ENCODE measurements at regions not wholly inside any gene's neighbourhood (a gene's known extent, or its start where the extent isn't known, plus 50 kb on each side); places are given as distances from the start of the nearest gene placed in this dataset.

GRCh38 chr4:188332265-188332664, 193.0 kb downstream of the TRIML1 start:
- TF ChIP-seq, protein P1, sequence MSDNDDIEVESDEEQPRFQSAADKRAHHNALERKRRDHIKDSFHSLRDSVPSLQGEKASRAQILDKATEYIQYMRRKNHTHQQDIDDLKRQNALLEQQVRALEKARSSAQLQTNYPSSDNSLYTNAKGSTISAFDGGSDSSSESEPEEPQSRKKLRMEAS (IDR thresholded peaks at IDR 0.05): no peak
- TF ChIP-seq, protein P2, sequence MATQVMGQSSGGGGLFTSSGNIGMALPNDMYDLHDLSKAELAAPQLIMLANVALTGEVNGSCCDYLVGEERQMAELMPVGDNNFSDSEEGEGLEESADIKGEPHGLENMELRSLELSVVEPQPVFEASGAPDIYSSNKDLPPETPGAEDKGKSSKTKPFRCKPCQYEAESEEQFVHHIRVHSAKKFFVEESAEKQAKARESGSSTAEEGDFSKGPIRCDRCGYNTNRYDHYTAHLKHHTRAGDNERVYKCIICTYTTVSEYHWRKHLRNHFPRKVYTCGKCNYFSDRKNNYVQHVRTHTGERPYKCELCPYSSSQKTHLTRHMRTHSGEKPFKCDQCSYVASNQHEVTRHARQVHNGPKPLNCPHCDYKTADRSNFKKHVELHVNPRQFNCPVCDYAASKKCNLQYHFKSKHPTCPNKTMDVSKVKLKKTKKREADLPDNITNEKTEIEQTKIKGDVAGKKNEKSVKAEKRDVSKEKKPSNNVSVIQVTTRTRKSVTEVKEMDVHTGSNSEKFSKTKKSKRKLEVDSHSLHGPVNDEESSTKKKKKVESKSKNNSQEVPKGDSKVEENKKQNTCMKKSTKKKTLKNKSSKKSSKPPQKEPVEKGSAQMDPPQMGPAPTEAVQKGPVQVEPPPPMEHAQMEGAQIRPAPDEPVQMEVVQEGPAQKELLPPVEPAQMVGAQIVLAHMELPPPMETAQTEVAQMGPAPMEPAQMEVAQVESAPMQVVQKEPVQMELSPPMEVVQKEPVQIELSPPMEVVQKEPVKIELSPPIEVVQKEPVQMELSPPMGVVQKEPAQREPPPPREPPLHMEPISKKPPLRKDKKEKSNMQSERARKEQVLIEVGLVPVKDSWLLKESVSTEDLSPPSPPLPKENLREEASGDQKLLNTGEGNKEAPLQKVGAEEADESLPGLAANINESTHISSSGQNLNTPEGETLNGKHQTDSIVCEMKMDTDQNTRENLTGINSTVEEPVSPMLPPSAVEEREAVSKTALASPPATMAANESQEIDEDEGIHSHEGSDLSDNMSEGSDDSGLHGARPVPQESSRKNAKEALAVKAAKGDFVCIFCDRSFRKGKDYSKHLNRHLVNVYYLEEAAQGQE (IDR thresholded peaks at IDR 0.05): no peak
- TF ChIP-seq, protein P3, sequence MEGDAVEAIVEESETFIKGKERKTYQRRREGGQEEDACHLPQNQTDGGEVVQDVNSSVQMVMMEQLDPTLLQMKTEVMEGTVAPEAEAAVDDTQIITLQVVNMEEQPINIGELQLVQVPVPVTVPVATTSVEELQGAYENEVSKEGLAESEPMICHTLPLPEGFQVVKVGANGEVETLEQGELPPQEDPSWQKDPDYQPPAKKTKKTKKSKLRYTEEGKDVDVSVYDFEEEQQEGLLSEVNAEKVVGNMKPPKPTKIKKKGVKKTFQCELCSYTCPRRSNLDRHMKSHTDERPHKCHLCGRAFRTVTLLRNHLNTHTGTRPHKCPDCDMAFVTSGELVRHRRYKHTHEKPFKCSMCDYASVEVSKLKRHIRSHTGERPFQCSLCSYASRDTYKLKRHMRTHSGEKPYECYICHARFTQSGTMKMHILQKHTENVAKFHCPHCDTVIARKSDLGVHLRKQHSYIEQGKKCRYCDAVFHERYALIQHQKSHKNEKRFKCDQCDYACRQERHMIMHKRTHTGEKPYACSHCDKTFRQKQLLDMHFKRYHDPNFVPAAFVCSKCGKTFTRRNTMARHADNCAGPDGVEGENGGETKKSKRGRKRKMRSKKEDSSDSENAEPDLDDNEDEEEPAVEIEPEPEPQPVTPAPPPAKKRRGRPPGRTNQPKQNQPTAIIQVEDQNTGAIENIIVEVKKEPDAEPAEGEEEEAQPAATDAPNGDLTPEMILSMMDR (IDR thresholded peaks at IDR 0.05): no peak
- TF ChIP-seq EP300 (IDR thresholded peaks at IDR 0.05) (no peak), ATOH8 (CRISPR knock-in tag; IDR thresholded peaks at IDR 0.05; ENCODE audit: low read depth) (no peak), POLR2A (IDR thresholded peaks at IDR 0.05; ENCODE audit: low read length) (no peak), SREBF2 (IDR thresholded peaks at IDR 0.05) (no peak)
- TF ChIP-seq, protein P4, sequence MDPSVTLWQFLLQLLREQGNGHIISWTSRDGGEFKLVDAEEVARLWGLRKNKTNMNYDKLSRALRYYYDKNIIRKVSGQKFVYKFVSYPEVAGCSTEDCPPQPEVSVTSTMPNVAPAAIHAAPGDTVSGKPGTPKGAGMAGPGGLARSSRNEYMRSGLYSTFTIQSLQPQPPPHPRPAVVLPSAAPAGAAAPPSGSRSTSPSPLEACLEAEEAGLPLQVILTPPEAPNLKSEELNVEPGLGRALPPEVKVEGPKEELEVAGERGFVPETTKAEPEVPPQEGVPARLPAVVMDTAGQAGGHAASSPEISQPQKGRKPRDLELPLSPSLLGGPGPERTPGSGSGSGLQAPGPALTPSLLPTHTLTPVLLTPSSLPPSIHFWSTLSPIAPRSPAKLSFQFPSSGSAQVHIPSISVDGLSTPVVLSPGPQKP (IDR thresholded peaks at IDR 0.05; ENCODE audit: low read depth, low read length): no peak

Data from A549 (cell line).